ENCODE measurements at regions not wholly inside any gene's neighbourhood (a gene's known extent, or its start where the extent isn't known, plus 50 kb on each side); places are given as distances from the start of the nearest gene placed in this dataset.

GRCh38 chr16:80285104-80285503 lies 255.7 kb upstream of the DYNLRB2 start:
- WGBS (ENCODE audit: insufficient coverage, low coverage, low lambda C conversion rate, missing lambda C conversion rate) = 54% methylated on average over 2 of the region's 2 CpGs
- ATAC-seq (no peak), DNase-seq (no peak)
- no peaks in the 10 kb centered on the region for H3K9me3 ChIP-seq
- no peaks in the 10 kb centered on the region for H3K4me1 ChIP-seq
- H3K27ac ChIP-seq = no peak overlapping the region
- H3K27me3 ChIP-seq = no peaks in the 10 kb centered on the region
- H3K4me3 ChIP-seq = no peak overlapping the region
- no peaks in the 10 kb centered on the region for H3K36me3 ChIP-seq
- TF ChIP-seq CTCF (IDR thresholded peaks at IDR 0.05) (no peak), POLR2A (IDR thresholded peaks at IDR 0.05) (no peak)
- intact Hi-C loops (cut with DNase I) = no loop called here

GRCh38 chr16:80283466-80284392 lies 257.1 kb upstream of the DYNLRB2 start:
- Histone ChIP-seq H3K4me3 (no peak overlapping the region), H3K27me3 (no peaks in the 10 kb centered on the region), H3K4me1 (no peaks in the 10 kb centered on the region), H3K36me3 (no peaks in the 10 kb centered on the region), H3K9me3 (no peaks in the 10 kb centered on the region), H3K27ac (no peak overlapping the region)
- TF ChIP-seq POLR2A (IDR thresholded peaks at IDR 0.05) = no peak
- TF ChIP-seq CTCF (IDR thresholded peaks at IDR 0.05) = no peak
- intact Hi-C loops (cut with DNase I) = no loop called here
- WGBS (ENCODE audit: insufficient coverage, low coverage, low lambda C conversion rate, missing lambda C conversion rate) = 61% methylated on average over 2 of the region's 2 CpGs
- ATAC-seq (no peak), DNase-seq (no peak)

- 67% methylated on average over 5 of the region's 7 CpGs for WGBS (ENCODE audit: insufficient coverage, low coverage, low lambda C conversion rate, missing lambda C conversion rate)
- H3K36me3 ChIP-seq = no peaks in the 10 kb centered on the region
- no peak overlapping the region for H3K27ac ChIP-seq
- no peaks in the 10 kb centered on the region for H3K27me3 ChIP-seq
- H3K4me1 ChIP-seq = no peaks in the 10 kb centered on the region
- no peak for ATAC-seq
- H3K9me3 ChIP-seq = no peaks in the 10 kb centered on the region
- no peak overlapping the region for H3K4me3 ChIP-seq
- TF ChIP-seq CTCF (IDR thresholded peaks at IDR 0.05) (no peak), POLR2A (IDR thresholded peaks at IDR 0.05) (no peak)
- intact Hi-C loops (cut with DNase I) = no loop called here
- DNase-seq = no peak
These were observed 260.2 kb upstream of the DYNLRB2 start for GRCh38 chr16:80280557-80280956.

DNA sequence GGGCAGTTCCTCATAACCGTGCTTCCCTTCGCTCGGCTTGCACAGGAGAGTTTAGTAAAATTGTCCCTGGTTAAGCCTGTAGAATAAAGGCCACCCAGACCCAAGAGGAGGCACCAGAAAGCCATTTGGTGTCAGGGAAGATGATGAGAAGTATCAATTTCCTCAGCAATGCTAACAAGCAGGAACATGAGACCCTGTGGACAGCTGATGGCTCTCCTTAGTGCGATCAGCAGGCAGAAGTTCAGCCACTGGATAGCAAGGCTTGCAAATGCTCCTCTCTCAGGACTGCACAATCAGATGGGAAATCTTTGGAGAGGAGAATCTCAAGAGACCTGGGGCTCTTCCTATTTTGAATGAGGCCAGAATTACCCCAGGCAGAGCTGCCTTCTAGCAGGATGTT lies 261.1 kb upstream of the DYNLRB2 start:
- Histone ChIP-seq H3K27ac (no peak overlapping the region), H3K4me1 (no peaks in the 10 kb centered on the region), H3K27me3 (no peaks in the 10 kb centered on the region), H3K4me3 (no peak overlapping the region), H3K9me3 (no peaks in the 10 kb centered on the region), H3K36me3 (no peaks in the 10 kb centered on the region)
- intact Hi-C loops (cut with DNase I) = no loop called here
- 84% methylated on average over 3 of the region's 4 CpGs for WGBS (ENCODE audit: insufficient coverage, low coverage, low lambda C conversion rate, missing lambda C conversion rate)
- no peak for TF ChIP-seq POLR2A (IDR thresholded peaks at IDR 0.05)
- TF ChIP-seq CTCF (IDR thresholded peaks at IDR 0.05) = no peak
- DNase-seq = no peak
- ATAC-seq = no peak

All from right lobe of liver (tissue), 6 donors.